ENCODE measurements at regions not wholly inside any gene's neighbourhood (a gene's known extent, or its start where the extent isn't known, plus 50 kb on each side); places are given as distances from the start of the nearest gene placed in this dataset.

- Histone ChIP-seq H3K9ac (ENCODE audit: low read length) (no peak overlapping the region), H3K27me3 (replicated peaks in 1 of 4; ENCODE audit: control extremely low read depth in 1 of 4, control insufficient read depth in 3 of 4, insufficient read depth in 4 of 4, low read length in 3 of 4) (no peaks in the 10 kb centered on the region), H3K4me3 (ENCODE audit: control extremely low read depth in 1 of 5, extremely low read depth in 1 of 5, insufficient read depth in 1 of 5, low read depth in 2 of 5, low read length in 4 of 5) (no peak overlapping the region), H3K9me3 (ENCODE audit: control extremely low read depth in 1 of 3, control insufficient read depth in 2 of 3, insufficient read depth in 1 of 3, low read length in 2 of 3) (no peaks in the 10 kb centered on the region), H3K4me2 (replicated peaks; ENCODE audit: low read depth, low read length, poor library complexity, severe bottlenecking) (no peak overlapping the region), H3K4me1 (ENCODE audit: control insufficient read depth in 2 of 2, insufficient read depth in 2 of 2, low read length in 2 of 2) (no peaks in the 10 kb centered on the region), H3K36me3 (replicated peaks in 1 of 2; ENCODE audit: control extremely low read depth in 1 of 2, control insufficient read depth in 1 of 2, extremely low read depth in 1 of 2, insufficient read depth in 2 of 2, low read length in 1 of 2) (no peaks in the 10 kb centered on the region), H2AFZ (ENCODE audit: insufficient read depth, low read depth, low read length, poor library complexity, severe bottlenecking) (no peak overlapping the region), H3K27ac (ENCODE audit: low read length in 2 of 2) (no peak overlapping the region), H3K79me2 (ENCODE audit: control insufficient read depth, insufficient read depth, low read length) (no peaks in the 10 kb centered on the region), H4K20me1 (ENCODE audit: control insufficient read depth, insufficient read depth, low read length, poor library complexity, severe bottlenecking) (no peaks in the 10 kb centered on the region)
- Mint-ChIP-seq H3K27ac (no peak overlapping the region), H3K9me3 (ENCODE audit: insufficient read depth) (peaks cover 7% of the 10 kb centered on the region), H3K4me3 (no peak overlapping the region), H3K27me3 (no peaks in the 10 kb centered on the region), H3K4me1 (no peaks in the 10 kb centered on the region)
- ChIA-PET POLR2A (no interaction called here), CTCF (no interaction called here)
- WGBS (ENCODE audit: insufficient coverage) = no CpG with 5 or more reads among the region's 2 CpGs
- intact Hi-C loops (cut with micrococcal nuclease) = no loop called here
- TF ChIP-seq EZH2 (IDR thresholded peaks at IDR 0.05; ENCODE audit: borderline replicate concordance, insufficient read depth, low read depth, low read length, poor library complexity, severe bottlenecking) = no peak
- TF ChIP-seq, protein P1, sequence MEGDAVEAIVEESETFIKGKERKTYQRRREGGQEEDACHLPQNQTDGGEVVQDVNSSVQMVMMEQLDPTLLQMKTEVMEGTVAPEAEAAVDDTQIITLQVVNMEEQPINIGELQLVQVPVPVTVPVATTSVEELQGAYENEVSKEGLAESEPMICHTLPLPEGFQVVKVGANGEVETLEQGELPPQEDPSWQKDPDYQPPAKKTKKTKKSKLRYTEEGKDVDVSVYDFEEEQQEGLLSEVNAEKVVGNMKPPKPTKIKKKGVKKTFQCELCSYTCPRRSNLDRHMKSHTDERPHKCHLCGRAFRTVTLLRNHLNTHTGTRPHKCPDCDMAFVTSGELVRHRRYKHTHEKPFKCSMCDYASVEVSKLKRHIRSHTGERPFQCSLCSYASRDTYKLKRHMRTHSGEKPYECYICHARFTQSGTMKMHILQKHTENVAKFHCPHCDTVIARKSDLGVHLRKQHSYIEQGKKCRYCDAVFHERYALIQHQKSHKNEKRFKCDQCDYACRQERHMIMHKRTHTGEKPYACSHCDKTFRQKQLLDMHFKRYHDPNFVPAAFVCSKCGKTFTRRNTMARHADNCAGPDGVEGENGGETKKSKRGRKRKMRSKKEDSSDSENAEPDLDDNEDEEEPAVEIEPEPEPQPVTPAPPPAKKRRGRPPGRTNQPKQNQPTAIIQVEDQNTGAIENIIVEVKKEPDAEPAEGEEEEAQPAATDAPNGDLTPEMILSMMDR (IDR thresholded peaks at IDR 0.05) = no peak
- ATAC-seq (ENCODE audit: low read depth) (no peak), DNase-seq (no peak)
Observed at GRCh38 chr20:55557191-55557590, 448.1 kb downstream of the CBLN4 start.

DNA sequence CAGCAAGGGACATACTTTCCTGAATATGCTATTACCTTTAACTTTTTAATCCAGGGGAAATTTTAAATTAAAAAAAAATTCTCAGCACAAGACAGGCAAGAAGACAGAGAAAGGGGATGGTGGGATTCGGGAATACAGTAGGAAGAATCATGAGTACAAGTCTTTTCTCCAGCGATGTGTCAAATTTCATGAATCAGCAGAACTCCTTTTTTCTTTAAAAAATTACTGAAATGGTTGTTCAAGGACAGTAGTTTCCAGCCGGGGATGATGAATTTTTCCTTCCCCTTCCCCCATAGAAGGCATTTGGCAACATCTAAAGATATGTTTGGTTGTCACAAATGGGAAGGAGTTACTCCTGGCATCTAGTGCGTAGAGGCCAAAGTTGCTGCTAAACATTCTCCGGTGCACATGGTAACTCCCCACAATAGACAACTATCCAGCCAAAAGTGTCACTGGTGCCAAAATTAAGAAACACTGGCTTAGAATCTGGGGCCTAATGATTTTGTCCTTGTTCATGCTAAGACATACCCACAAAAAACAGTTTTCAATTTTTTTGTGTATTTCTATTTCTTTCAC, 450.2 kb downstream of the CBLN4 start:
- 100% methylated on average over 2 of the region's 5 CpGs for WGBS (ENCODE audit: insufficient coverage)
- no peak for ATAC-seq (ENCODE audit: low read depth)
- intact Hi-C loops (cut with micrococcal nuclease) = no loop called here

More for the DNA sequence above, 450.2 kb downstream of the CBLN4 start:
- no peak overlapping the region for H3K27ac Mint-ChIP-seq
- H3K4me1 ChIP-seq (ENCODE audit: control insufficient read depth in 2 of 2, insufficient read depth in 2 of 2, low read length in 2 of 2) = no peaks in the 10 kb centered on the region
- no peak overlapping the region for H3K4me3 ChIP-seq (ENCODE audit: control extremely low read depth in 1 of 5, extremely low read depth in 1 of 5, insufficient read depth in 1 of 5, low read depth in 2 of 5, low read length in 4 of 5)
- H3K27me3 ChIP-seq (replicated peaks in 1 of 4; ENCODE audit: control extremely low read depth in 1 of 4, control insufficient read depth in 3 of 4, insufficient read depth in 4 of 4, low read length in 3 of 4) = no peaks in the 10 kb centered on the region
- no peak for DNase-seq
- H3K79me2 ChIP-seq (ENCODE audit: control insufficient read depth, insufficient read depth, low read length) = no peaks in the 10 kb centered on the region
- H3K4me1 Mint-ChIP-seq = no peaks in the 10 kb centered on the region
- no peak overlapping the region for H3K9ac ChIP-seq (ENCODE audit: low read length)
- H3K27me3 Mint-ChIP-seq = no peaks in the 10 kb centered on the region
- no peak overlapping the region for H3K27ac ChIP-seq (ENCODE audit: low read length in 2 of 2)
- POLR2A ChIA-PET = no interaction called here
- no peaks in the 10 kb centered on the region for H3K9me3 ChIP-seq (ENCODE audit: control extremely low read depth in 1 of 3, control insufficient read depth in 2 of 3, insufficient read depth in 1 of 3, low read length in 2 of 3)
- no peak overlapping the region for H2AFZ ChIP-seq (ENCODE audit: insufficient read depth, low read depth, low read length, poor library complexity, severe bottlenecking)
- CTCF ChIA-PET = no interaction called here
- no peak overlapping the region for H3K4me2 ChIP-seq (replicated peaks; ENCODE audit: low read depth, low read length, poor library complexity, severe bottlenecking)
- no peak overlapping the region for H3K4me3 Mint-ChIP-seq
- H4K20me1 ChIP-seq (ENCODE audit: control insufficient read depth, insufficient read depth, low read length, poor library complexity, severe bottlenecking) = no peaks in the 10 kb centered on the region
- H3K9me3 Mint-ChIP-seq (ENCODE audit: insufficient read depth) = peaks cover 7% of the 10 kb centered on the region
- no peak for TF ChIP-seq EZH2 (IDR thresholded peaks at IDR 0.05; ENCODE audit: borderline replicate concordance, insufficient read depth, low read depth, low read length, poor library complexity, severe bottlenecking)
- TF ChIP-seq, protein P1 (IDR thresholded peaks at IDR 0.05) = no peak
- no peaks in the 10 kb centered on the region for H3K36me3 ChIP-seq (replicated peaks in 1 of 2; ENCODE audit: control extremely low read depth in 1 of 2, control insufficient read depth in 1 of 2, extremely low read depth in 1 of 2, insufficient read depth in 2 of 2, low read length in 1 of 2)
